NOMO-1 (cell line): ENCODE measurements at regions not wholly inside any gene's neighbourhood (a gene's known extent, or its start where the extent isn't known, plus 50 kb on each side); places are given as distances from the start of the nearest gene placed in this dataset.
"Not testable (repeated sequence)": the region's sequence is repeated elsewhere in the genome, so short reads cannot be mapped to it uniquely, and the experiment has no call there.

Experiments used
- DNase-seq, 2 experiments: peaks; one replicate each; lab custom pipeline; 2025; ENCODE audit not compliant: unreplicated experiment in 2 of 2; lab: John Stamatoyannopoulos, UW

- DNase-seq = no peak
Observed at GRCh38 chr1:58206749-58207148, 339.8 kb downstream of the OMA1 start.

GRCh38 chr1:58204284-58204683 is 342.2 kb downstream of the OMA1 start:
- DNase-seq = no peak

GRCh38 chr1:58201492-58202106 is 344.9 kb downstream of the OMA1 start:
- no peak for DNase-seq

- DNase-seq = no peak
Observed at GRCh38 chr1:58200437-58200836, 346.1 kb downstream of the OMA1 start.

- no peak for DNase-seq
Observed at GRCh38 chr1:58197811-58198210, 348.7 kb downstream of the OMA1 start.

GRCh38 chr1:58190267-58190988 is 356.1 kb downstream of the OMA1 start:
- no peak for DNase-seq

- DNase-seq = no peak
Observed at GRCh38 chr1:58189453-58189852, 357.1 kb downstream of the OMA1 start.

- no peak for DNase-seq
Observed at GRCh38 chr1:58183286-58183685, 363.2 kb downstream of the OMA1 start.

GRCh38 chr1:58180537-58180936 is 366.0 kb downstream of the OMA1 start:
- no peak for DNase-seq

- DNase-seq = not testable (repeated sequence)
Observed at GRCh38 chr1:58169160-58169559, 377.4 kb downstream of the OMA1 start.

GRCh38 chr1:58167131-58167530 is 379.4 kb downstream of the OMA1 start:
- not testable (repeated sequence) for DNase-seq

- no peak for DNase-seq
Observed at GRCh38 chr1:58166417-58166816, 380.1 kb downstream of the OMA1 start.

- peak in 1 of 2 experiments; percentile 46 for DNase-seq
Observed at GRCh38 chr1:58165073-58165472, 381.5 kb downstream of the OMA1 start.

- DNase-seq = peak in 1 of 2 experiments; percentile 33
Observed at GRCh38 chr1:58162952-58163550, 383.5 kb downstream of the OMA1 start.

GRCh38 chr1:58159434-58159830 is 387.1 kb downstream of the OMA1 start:
- no peak for DNase-seq

- no peak for DNase-seq
Observed at GRCh38 chr1:58158506-58159433, 387.8 kb downstream of the OMA1 start.

- no peak for DNase-seq
Observed at GRCh38 chr1:58158016-58158415, 388.5 kb downstream of the OMA1 start.

- DNase-seq = no peak
Observed at GRCh38 chr1:58157256-58157655, 389.3 kb downstream of the OMA1 start.

GRCh38 chr1:58156831-58157230 is 389.7 kb downstream of the OMA1 start:
- DNase-seq = no peak

GRCh38 chr1:58156124-58156468 is 390.4 kb downstream of the OMA1 start:
- peak; percentile 62 to 83 for DNase-seq
